WTC11 (cell line): ENCODE measurements at regions not wholly inside any gene's neighbourhood (a gene's known extent, or its start where the extent isn't known, plus 50 kb on each side); places are given as distances from the start of the nearest gene placed in this dataset.

ENCODE experiments used
- CTCF ChIP-seq: fragments of 200-600 bp; IDR thresholded peaks from 2 replicates; pipeline ENCODE4 v1.8.0; 2022; ENCODE audit warnings: antibody characterized with exemption
- ELF4 ChIP-seq: sonication (generic); formaldehyde crosslinking; IDR thresholded peaks from 2 replicates; pipeline ENCODE4 v1.8.1; 2022; ENCODE audit warnings: low read depth, mild to moderate bottlenecking, moderate library complexity, missing genetic modification reagents
- TP53 ChIP-seq: sonication (generic); formaldehyde crosslinking; IDR thresholded peaks from 2 replicates; pipeline ENCODE4 v1.8.1; 2023; ENCODE audit warnings: mild to moderate bottlenecking, missing genetic modification reagents
- ZBTB43 ChIP-seq: sonication (generic); formaldehyde crosslinking; IDR thresholded peaks from 2 replicates; pipeline ENCODE4 v1.8.1; 2023; ENCODE audit warnings: mild to moderate bottlenecking, missing genetic modification reagents
- ZNF138 ChIP-seq: sonication (generic); formaldehyde crosslinking; conservative IDR thresholded peaks from 2 replicates; pipeline ENCODE4 v1.8.1; 2022; ENCODE audit warnings: mild to moderate bottlenecking, moderate library complexity, missing genetic modification reagents
- ZNF232 ChIP-seq: sonication (generic); formaldehyde crosslinking; IDR thresholded peaks from 2 replicates; pipeline ENCODE4 v1.8.0; 2022; ENCODE audit warnings: mild to moderate bottlenecking, missing genetic modification reagents
- TF ChIP-seq, protein P1 (sequence below): sonication (generic); formaldehyde crosslinking; IDR thresholded peaks from 2 replicates; pipeline ENCODE4 v1.8.0; 2022; ENCODE audit warnings: mild to moderate bottlenecking, missing genetic modification reagents
- TF ChIP-seq, protein P2 (sequence below): sonication (generic); formaldehyde crosslinking; IDR thresholded peaks from 2 replicates; pipeline ENCODE4 v1.8.1; 2023; ENCODE audit warnings: mild to moderate bottlenecking, missing genetic modification reagents, borderline replicate concordance

DNA sequence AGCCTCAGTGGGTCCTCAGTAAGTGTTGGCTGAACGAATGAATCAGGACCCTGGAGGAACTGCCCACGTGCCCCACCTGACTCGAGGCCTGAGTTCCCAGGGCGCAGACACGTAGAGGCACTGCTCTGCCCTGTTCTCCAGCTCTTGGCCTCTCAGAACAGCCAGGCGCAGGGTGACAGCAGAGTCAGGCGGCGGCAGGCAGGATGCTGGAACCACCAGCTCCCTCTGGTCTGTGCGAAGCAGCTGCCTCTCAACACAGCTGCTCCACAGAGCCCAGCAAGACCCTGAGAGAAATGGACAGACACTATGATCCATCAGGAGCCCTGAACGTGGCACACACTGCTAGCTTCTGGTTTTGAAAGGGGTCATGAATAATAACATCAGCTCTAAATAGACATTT lies 53.1 kb upstream of the BCO1 start:
- TF ChIP-seq, protein P1, sequence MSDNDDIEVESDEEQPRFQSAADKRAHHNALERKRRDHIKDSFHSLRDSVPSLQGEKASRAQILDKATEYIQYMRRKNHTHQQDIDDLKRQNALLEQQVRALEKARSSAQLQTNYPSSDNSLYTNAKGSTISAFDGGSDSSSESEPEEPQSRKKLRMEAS: no peak
- no peak for TF ChIP-seq CTCF
- TF ChIP-seq TP53 (CRISPR knock-in tag): no peak
- TF ChIP-seq ELF4: no peak
- TF ChIP-seq ZNF138 (CRISPR knock-in tag): no peak
- TF ChIP-seq, protein P2, sequence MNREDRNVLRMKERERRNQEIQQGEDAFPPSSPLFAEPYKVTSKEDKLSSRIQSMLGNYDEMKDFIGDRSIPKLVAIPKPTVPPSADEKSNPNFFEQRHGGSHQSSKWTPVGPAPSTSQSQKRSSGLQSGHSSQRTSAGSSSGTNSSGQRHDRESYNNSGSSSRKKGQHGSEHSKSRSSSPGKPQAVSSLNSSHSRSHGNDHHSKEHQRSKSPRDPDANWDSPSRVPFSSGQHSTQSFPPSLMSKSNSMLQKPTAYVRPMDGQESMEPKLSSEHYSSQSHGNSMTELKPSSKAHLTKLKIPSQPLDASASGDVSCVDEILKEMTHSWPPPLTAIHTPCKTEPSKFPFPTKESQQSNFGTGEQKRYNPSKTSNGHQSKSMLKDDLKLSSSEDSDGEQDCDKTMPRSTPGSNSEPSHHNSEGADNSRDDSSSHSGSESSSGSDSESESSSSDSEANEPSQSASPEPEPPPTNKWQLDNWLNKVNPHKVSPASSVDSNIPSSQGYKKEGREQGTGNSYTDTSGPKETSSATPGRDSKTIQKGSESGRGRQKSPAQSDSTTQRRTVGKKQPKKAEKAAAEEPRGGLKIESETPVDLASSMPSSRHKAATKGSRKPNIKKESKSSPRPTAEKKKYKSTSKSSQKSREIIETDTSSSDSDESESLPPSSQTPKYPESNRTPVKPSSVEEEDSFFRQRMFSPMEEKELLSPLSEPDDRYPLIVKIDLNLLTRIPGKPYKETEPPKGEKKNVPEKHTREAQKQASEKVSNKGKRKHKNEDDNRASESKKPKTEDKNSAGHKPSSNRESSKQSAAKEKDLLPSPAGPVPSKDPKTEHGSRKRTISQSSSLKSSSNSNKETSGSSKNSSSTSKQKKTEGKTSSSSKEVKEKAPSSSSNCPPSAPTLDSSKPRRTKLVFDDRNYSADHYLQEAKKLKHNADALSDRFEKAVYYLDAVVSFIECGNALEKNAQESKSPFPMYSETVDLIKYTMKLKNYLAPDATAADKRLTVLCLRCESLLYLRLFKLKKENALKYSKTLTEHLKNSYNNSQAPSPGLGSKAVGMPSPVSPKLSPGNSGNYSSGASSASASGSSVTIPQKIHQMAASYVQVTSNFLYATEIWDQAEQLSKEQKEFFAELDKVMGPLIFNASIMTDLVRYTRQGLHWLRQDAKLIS (CRISPR knock-in tag): no peak
- no peak for TF ChIP-seq ZNF232 (CRISPR knock-in tag)
- no peak for TF ChIP-seq ZBTB43 (CRISPR knock-in tag)
